ENCODE measurements at regions not wholly inside any gene's neighbourhood (a gene's known extent, or its start where the extent isn't known, plus 50 kb on each side); places are given as distances from the start of the nearest gene placed in this dataset.
A peak's percentile ranks its signal among the peaks of the same experiment; 100 is the strongest.

DNA sequence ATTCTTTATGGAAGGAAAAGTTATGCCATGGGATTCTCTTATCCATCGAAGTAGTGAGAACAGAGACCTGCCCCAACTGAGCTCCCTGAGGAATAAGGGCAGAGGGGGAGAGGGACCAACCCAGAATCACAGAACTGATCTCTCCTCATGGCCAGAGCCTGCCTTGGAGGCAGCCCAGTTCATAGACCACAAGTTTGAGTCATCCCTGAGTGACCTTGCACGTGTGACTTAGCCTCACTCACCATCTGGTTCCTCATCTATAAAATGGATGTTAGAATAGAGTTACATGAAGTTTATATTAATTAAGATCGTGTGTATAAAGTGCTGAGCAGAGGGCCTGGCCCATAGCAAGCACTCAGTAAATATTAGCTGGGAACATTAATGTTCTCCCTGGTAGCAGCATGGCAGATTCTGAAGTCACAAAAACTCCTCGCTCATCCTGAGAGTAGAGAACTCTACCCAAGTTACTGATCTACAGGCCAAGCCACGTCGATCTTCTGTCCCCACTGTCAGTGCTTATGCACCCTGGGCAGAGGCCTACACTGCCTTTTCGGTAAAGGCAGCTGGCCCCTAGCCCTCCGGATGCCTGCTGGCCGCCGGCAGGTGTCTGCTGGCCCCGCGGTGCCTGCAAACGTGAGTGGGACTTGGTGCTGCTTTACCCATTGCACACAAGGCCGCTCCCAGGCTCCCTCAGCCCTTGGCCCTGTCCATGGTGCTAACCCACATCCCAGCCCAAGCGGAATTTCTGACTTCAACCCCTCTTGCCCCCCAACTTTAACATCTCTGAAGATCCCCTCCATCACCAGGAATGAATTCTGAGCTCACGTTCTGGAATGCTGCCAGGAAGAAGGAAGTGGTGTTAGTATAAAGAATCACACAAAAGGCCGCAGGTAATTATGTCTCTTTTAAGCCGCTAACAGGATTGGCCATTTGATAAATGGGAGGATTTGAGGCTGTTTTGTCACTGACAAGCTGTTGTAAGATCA is 61.1 kb upstream of the ARAP3 start (continued):
- no peak for TF ChIP-seq RERE (CRISPR knock-in tag; IDR thresholded peaks at IDR 0.05; ENCODE audit: low read depth)
- TF ChIP-seq, protein P1, sequence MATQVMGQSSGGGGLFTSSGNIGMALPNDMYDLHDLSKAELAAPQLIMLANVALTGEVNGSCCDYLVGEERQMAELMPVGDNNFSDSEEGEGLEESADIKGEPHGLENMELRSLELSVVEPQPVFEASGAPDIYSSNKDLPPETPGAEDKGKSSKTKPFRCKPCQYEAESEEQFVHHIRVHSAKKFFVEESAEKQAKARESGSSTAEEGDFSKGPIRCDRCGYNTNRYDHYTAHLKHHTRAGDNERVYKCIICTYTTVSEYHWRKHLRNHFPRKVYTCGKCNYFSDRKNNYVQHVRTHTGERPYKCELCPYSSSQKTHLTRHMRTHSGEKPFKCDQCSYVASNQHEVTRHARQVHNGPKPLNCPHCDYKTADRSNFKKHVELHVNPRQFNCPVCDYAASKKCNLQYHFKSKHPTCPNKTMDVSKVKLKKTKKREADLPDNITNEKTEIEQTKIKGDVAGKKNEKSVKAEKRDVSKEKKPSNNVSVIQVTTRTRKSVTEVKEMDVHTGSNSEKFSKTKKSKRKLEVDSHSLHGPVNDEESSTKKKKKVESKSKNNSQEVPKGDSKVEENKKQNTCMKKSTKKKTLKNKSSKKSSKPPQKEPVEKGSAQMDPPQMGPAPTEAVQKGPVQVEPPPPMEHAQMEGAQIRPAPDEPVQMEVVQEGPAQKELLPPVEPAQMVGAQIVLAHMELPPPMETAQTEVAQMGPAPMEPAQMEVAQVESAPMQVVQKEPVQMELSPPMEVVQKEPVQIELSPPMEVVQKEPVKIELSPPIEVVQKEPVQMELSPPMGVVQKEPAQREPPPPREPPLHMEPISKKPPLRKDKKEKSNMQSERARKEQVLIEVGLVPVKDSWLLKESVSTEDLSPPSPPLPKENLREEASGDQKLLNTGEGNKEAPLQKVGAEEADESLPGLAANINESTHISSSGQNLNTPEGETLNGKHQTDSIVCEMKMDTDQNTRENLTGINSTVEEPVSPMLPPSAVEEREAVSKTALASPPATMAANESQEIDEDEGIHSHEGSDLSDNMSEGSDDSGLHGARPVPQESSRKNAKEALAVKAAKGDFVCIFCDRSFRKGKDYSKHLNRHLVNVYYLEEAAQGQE (IDR thresholded peaks at IDR 0.05; ENCODE audit: borderline replicate concordance in 1 of 2, low read depth in 1 of 2, low read length in 2 of 2) = peak; percentile 92 to 98
- 0 out of 2 replicates have a peak, but pooled peaks have one; percentile 55 for TF ChIP-seq MTF1 (CRISPR knock-in tag; IDR thresholded peaks at IDR 0.05)
- TF ChIP-seq NFAT5 (CRISPR knock-in tag; IDR thresholded peaks at IDR 0.05) = 0 out of 2 replicates have a peak, but pooled peaks have one; percentile 41
- no peak for TF ChIP-seq E2F2 (CRISPR knock-in tag; IDR thresholded peaks at IDR 0.05; ENCODE audit: borderline replicate concordance)
- TF ChIP-seq, protein P2, sequence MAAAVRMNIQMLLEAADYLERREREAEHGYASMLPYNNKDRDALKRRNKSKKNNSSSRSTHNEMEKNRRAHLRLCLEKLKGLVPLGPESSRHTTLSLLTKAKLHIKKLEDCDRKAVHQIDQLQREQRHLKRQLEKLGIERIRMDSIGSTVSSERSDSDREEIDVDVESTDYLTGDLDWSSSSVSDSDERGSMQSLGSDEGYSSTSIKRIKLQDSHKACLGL (CRISPR knock-in tag; IDR thresholded peaks at IDR 0.05) = no peak
- no peak for TF ChIP-seq TOPORS (CRISPR knock-in tag; IDR thresholded peaks at IDR 0.05)
- TF ChIP-seq ZBTB20 (CRISPR knock-in tag; IDR thresholded peaks at IDR 0.05; ENCODE audit: borderline replicate concordance, low read depth) = peak; percentile 47; the same call in 1 of the 2 replicates

Data from HepG2 (cell line).